ENCODE measurements at regions not wholly inside any gene's neighbourhood (a gene's known extent, or its start where the extent isn't known, plus 50 kb on each side); places are given as distances from the start of the nearest gene placed in this dataset.

DNA sequence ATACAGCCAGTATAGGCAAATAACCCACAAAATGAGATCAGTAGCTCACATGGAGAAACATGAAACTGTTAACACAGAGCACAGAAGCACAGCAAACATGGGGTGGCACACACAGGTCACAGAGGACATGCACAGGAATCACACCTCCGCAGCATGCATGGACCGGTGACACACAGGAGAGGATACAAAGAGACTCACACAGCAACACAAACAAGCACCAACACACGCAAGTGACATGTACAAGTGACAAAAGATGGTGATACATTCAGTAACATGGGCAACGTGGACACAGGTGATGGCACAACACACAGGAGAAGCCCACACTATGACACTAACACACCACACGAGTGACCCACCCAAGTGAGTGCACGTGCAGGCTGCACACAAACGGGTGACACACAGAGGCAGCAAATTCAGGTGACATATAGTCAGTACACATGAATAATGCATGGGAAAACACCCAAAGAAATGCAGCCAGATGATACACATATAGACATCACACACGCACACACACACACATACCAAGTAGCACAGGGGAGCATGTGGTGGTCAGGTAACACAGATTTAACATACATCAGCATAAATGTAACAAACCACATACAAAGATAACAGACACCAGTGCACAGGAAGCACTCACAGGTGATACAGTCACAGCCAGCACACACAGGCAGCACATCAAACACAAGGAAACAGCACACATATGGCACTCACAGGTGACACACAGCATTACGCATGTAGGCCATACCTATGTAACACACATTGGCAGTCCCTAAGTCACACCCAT, 216.0 kb upstream of the SFSWAP start:
- ATAC-seq (ENCODE audit: insufficient read depth, low FRiP score) (no peak), DNase-seq (no peak)
- H3K4me3 ChIP-seq = no peak overlapping the region
- H3K4me1 ChIP-seq (ENCODE audit: control insufficient read depth in 5 of 5, insufficient read depth in 5 of 5, low read length in 5 of 5) = no peaks in the 10 kb centered on the region
- 88 to 90% methylated on average over 9 of the region's 9 CpGs for WGBS, 2 donors
- H3K27me3 ChIP-seq (ENCODE audit: control insufficient read depth in 3 of 3, insufficient read depth in 3 of 3, low read length in 2 of 3) = peaks cover 0 to 19% (median 0%) of the 10 kb centered on the region in 3 donors
- no peak overlapping the region for H3K9ac ChIP-seq (ENCODE audit: insufficient read depth in 1 of 2, low read length in 2 of 2)
- no peaks in the 10 kb centered on the region for H3K9me3 ChIP-seq (ENCODE audit: control insufficient read depth in 4 of 4, insufficient read depth in 3 of 4, low read length in 3 of 4)
- TF ChIP-seq, protein P1, sequence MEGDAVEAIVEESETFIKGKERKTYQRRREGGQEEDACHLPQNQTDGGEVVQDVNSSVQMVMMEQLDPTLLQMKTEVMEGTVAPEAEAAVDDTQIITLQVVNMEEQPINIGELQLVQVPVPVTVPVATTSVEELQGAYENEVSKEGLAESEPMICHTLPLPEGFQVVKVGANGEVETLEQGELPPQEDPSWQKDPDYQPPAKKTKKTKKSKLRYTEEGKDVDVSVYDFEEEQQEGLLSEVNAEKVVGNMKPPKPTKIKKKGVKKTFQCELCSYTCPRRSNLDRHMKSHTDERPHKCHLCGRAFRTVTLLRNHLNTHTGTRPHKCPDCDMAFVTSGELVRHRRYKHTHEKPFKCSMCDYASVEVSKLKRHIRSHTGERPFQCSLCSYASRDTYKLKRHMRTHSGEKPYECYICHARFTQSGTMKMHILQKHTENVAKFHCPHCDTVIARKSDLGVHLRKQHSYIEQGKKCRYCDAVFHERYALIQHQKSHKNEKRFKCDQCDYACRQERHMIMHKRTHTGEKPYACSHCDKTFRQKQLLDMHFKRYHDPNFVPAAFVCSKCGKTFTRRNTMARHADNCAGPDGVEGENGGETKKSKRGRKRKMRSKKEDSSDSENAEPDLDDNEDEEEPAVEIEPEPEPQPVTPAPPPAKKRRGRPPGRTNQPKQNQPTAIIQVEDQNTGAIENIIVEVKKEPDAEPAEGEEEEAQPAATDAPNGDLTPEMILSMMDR (IDR thresholded peaks at IDR 0.05; ENCODE audit: control extremely low read depth, extremely low read depth) = no peak
- no peaks in the 10 kb centered on the region for H3K36me3 ChIP-seq (ENCODE audit: control insufficient read depth in 4 of 4, insufficient read depth in 4 of 4, low read length in 4 of 4)
- no peak overlapping the region for H3K27ac ChIP-seq (ENCODE audit: low read depth in 1 of 2, low read length in 1 of 2)

DNA sequence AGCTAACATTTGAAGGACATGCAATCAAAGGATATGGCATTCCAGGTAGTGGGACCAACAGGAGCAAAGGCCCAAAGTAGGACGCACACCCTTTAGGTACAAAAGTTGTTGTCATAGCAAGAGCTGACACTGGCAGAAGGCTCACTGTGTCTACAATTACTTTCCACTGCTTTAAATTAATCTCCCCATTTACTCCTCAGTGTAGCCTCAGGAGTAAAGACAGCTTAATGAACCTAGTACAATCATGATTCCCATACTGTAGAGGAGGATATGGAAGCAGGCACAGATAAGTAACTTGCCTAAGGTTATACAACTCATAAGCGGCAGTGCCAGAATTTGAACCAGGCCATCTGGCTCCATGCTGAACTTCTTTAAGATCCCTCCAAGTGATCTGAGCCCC, 212.9 kb upstream of the SFSWAP start:
- ATAC-seq (ENCODE audit: insufficient read depth, low FRiP score) = no peak
- no peak overlapping the region for H3K27ac ChIP-seq (ENCODE audit: low read depth in 1 of 2, low read length in 1 of 2)
- TF ChIP-seq, protein P1 (IDR thresholded peaks at IDR 0.05; ENCODE audit: control extremely low read depth, extremely low read depth) = no peak
- 94 to 95% methylated on average over 2 of the region's 2 CpGs for WGBS, 2 donors
- no peak for DNase-seq
- H3K9ac ChIP-seq (ENCODE audit: insufficient read depth in 1 of 2, low read length in 2 of 2) = no peak overlapping the region
- H3K4me3 ChIP-seq = no peak overlapping the region
- H3K27me3 ChIP-seq (ENCODE audit: control insufficient read depth in 3 of 3, insufficient read depth in 3 of 3, low read length in 2 of 3) = peaks cover 0 to 11% (median 0%) of the 10 kb centered on the region in 3 donors
- no peaks in the 10 kb centered on the region for H3K4me1 ChIP-seq (ENCODE audit: control insufficient read depth in 5 of 5, insufficient read depth in 5 of 5, low read length in 5 of 5)
- no peaks in the 10 kb centered on the region for H3K9me3 ChIP-seq (ENCODE audit: control insufficient read depth in 4 of 4, insufficient read depth in 3 of 4, low read length in 3 of 4)
- H3K36me3 ChIP-seq (ENCODE audit: control insufficient read depth in 4 of 4, insufficient read depth in 4 of 4, low read length in 4 of 4) = no peaks in the 10 kb centered on the region

DNA sequence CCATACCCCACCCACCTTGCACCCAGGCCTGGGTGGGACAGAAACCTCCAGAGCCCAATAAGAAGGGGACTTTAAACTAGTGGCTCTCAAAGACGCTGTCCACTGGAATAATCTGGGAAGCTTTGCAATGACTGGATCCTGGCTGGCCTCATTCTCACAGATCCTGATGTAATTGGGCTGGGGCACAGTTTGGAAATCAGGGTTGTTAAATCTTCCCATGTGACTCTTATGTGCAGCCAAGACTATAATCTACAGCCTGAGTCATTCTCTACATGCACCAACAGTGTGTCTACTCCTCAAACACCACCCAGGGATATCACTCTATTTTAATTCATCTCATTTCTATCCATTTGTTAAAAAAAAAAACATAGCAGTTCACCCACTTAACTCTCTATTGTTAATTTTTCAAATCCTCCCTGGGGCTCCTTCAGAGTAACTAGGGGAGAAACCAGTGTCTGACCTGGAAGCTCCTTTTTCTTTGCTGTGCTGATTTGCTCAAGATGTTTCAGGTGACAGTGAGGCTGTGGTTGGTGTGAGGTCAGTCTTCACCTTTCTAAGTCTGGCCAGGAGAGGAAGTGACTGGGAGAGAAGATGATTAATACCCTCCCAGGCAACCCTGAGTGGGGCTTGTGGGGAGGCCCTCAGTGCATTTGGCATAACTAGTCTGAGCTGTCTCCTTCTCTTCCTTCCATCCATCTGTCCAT, 211.6 kb upstream of the SFSWAP start:
- peaks cover 0 to 11% (median 0%) of the 10 kb centered on the region in 3 donors for H3K27me3 ChIP-seq (ENCODE audit: control insufficient read depth in 3 of 3, insufficient read depth in 3 of 3, low read length in 2 of 3)
- no peaks in the 10 kb centered on the region for H3K9me3 ChIP-seq (ENCODE audit: control insufficient read depth in 4 of 4, insufficient read depth in 3 of 4, low read length in 3 of 4)
- no peak overlapping the region for H3K9ac ChIP-seq (ENCODE audit: insufficient read depth in 1 of 2, low read length in 2 of 2)
- no peaks in the 10 kb centered on the region for H3K4me1 ChIP-seq (ENCODE audit: control insufficient read depth in 5 of 5, insufficient read depth in 5 of 5, low read length in 5 of 5)
- no peak overlapping the region for H3K4me3 ChIP-seq
- peak; percentile 27 for ATAC-seq (ENCODE audit: insufficient read depth, low FRiP score)
- H3K27ac ChIP-seq (ENCODE audit: low read depth in 1 of 2, low read length in 1 of 2) = peak overlapping the region in 1 of 2 donors; percentile 15
- no peaks in the 10 kb centered on the region for H3K36me3 ChIP-seq (ENCODE audit: control insufficient read depth in 4 of 4, insufficient read depth in 4 of 4, low read length in 4 of 4)
- TF ChIP-seq, protein P1 (IDR thresholded peaks at IDR 0.05; ENCODE audit: control extremely low read depth, extremely low read depth) = no peak
- 71 to 94% methylated on average over 1 of the region's 1 CpG for WGBS, 2 donors
- peak in 1 of 3 donors; percentile 9 for DNase-seq
